GM12873 (cell line): ENCODE measurements at regions not wholly inside any gene's neighbourhood (a gene's known extent, or its start where the extent isn't known, plus 50 kb on each side); places are given as distances from the start of the nearest gene placed in this dataset.

ENCODE experiments used
- TF ChIP-seq, protein P1 (sequence below): IDR thresholded peaks from 2 replicates; pipeline ENCODE4 v1.5.1; 2012; ENCODE audit warnings: low read depth, mild to moderate bottlenecking, moderate library complexity, low read length, control low read depth; ENCODE audit not compliant: insufficient read depth; ENCODE audit errors: missing control alignments

GRCh38 chr4:135532132-135532531 is 1330.5 kb upstream of the PABPC4L start:
- TF ChIP-seq, protein P1, sequence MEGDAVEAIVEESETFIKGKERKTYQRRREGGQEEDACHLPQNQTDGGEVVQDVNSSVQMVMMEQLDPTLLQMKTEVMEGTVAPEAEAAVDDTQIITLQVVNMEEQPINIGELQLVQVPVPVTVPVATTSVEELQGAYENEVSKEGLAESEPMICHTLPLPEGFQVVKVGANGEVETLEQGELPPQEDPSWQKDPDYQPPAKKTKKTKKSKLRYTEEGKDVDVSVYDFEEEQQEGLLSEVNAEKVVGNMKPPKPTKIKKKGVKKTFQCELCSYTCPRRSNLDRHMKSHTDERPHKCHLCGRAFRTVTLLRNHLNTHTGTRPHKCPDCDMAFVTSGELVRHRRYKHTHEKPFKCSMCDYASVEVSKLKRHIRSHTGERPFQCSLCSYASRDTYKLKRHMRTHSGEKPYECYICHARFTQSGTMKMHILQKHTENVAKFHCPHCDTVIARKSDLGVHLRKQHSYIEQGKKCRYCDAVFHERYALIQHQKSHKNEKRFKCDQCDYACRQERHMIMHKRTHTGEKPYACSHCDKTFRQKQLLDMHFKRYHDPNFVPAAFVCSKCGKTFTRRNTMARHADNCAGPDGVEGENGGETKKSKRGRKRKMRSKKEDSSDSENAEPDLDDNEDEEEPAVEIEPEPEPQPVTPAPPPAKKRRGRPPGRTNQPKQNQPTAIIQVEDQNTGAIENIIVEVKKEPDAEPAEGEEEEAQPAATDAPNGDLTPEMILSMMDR = no peak

DNA sequence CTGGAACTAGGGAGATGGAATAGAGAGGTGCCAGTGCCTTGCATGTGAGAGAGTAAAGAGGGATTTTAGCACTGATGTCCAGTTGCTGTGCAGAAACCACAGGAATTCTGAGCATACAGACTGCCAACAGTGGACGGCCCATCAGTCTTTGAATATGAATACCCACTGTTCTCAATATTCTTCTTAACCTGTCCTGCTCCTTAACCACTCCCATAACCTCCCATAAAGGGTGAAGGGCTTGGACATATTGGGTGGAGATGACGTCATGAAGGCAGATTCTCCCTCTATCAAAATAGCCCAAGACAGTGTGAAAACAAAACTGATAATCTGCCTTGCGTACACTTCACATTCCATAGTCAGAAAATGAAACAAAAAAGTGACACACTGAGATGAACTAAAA is 1313.7 kb upstream of the PABPC4L start:
- TF ChIP-seq, protein P1 = no peak

DNA sequence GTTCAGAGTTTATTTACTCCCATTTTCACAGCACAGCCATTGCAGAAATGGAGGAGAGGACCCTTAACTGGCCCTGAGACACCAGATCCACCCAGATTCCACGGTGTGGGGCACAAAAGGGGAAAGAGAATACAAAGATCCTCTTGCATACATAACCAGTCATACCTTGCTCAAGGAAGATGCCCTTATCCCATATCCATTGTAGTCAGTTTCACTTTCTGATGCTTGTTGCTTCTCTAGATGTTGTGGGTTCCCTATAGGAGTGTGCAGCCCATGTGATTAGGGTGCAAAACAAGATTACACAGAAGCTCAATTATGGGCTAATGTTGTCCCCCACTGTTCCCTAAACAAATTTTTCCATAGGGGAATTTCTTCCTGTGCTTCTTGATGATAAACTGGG is 1309.0 kb upstream of the PABPC4L start:
- TF ChIP-seq, protein P1 = no peak

DNA sequence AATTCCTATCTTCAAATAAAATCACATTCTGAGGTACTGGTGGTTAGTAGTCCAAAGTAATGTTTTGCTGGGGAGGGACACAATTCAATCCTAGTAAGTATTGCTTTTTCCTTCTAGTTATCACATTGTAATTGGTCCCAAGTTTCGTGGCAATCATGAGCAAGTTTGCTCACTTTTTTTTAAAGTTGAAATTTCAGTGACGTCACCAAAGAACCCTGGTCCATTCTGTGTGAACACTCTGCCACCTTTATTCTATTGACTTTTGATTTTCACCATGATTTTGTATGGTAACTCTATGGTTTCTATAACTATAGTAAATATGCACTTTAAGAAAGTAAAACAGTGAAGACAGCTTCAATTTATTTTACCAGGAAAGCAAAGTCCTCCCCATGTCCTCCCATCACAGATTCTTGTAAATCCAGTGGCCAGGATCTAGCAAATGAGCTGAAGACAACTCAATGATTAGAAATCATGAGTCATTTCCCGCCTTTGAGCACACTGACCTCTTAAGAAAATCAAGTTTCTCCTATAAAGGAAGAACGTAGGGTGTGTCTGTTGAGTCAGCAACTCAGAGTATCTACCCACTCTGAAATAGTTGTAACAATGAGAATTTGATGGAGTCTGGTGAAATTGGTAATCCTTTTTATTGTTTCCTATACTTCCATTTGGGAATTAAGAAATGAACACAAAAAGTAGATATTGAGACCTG is 1306.6 kb upstream of the PABPC4L start:
- TF ChIP-seq, protein P1 = no peak

DNA sequence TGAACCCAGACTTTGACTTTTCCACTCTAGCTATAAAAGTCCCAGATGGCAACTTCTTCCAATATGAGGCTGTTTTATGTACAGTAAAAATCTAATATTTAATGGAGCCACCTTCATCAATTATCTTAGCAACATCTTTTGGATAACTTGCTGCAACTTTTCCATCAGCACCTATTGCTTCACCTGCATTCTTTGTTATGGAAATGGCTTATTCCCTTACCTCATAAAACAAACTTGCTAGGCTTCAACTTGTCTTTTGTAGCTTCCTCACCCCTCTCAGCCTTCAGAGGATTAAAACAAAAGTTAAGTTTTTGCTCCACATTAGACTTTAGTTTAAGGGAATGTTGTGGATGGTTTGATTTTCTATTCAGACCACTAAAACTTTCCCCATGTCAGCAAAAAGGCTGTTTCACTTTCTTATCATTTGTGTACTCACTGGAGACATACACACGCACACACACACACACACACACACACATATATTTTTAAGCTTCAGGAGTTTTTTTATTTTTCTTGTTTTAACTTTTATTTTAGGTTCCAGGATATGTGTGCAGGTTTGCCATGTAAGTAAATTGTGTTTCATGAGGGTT is 1296.1 kb upstream of the PABPC4L start:
- TF ChIP-seq, protein P1 = no peak

- TF ChIP-seq, protein P1 = no peak
Observed at GRCh38 chr4:135492439-135492838, 1290.8 kb upstream of the PABPC4L start.

GRCh38 chr4:135485371-135485770 is 1283.8 kb upstream of the PABPC4L start:
- TF ChIP-seq, protein P1 = no peak
